GM13977 (cell line): ENCODE measurements at regions not wholly inside any gene's neighbourhood (a gene's known extent, or its start where the extent isn't known, plus 50 kb on each side); places are given as distances from the start of the nearest gene placed in this dataset.
"Not testable (repeated sequence)": the region's sequence is repeated elsewhere in the genome, so short reads cannot be mapped to it uniquely, and the experiment has no call there.

Experiments
- DNase-seq: peaks from one replicate; pipeline ENCODE4 v3.0.0; 2012; ENCODE audit warnings: low spot score
- CTCF ChIP-seq: IDR thresholded peaks from 2 replicates; pipeline ENCODE4 v1.5.1; 2012; ENCODE audit warnings: mild to moderate bottlenecking, control low read depth; ENCODE audit not compliant: insufficient read depth; ENCODE audit errors: extremely low read depth, missing control alignments
- in situ Hi-C: fragments of 300-500 bp; cut with MboI; formaldehyde crosslinking; loops from one replicate; pipeline ENCODE4 v1.12.0; 2022; ENCODE audit warnings: low sequenced_read_pairs, low pct_unique_long_range_greater_than_20kb, mixed read lengths, inconsistent platforms; ENCODE audit not compliant: unreplicated experiment

GRCh38 chr2:167732326-167732725 is 515.1 kb downstream of the STK39 start:
- in situ Hi-C loops, result no loop called here
- no peak for DNase-seq
- no peak for TF ChIP-seq CTCF

GRCh38 chr2:167729911-167730310 is 517.5 kb downstream of the STK39 start:
- in situ Hi-C loops, result no loop called here
- DNase-seq, result no peak
- no peak for TF ChIP-seq CTCF

GRCh38 chr2:167726788-167727187 is 520.6 kb downstream of the STK39 start:
- DNase-seq, result no peak
- TF ChIP-seq CTCF, result no peak
- in situ Hi-C loops, result no loop called here

- DNase-seq, result no peak
- TF ChIP-seq CTCF, result no peak
- in situ Hi-C loops, result no loop called here
These were observed 525.8 kb downstream of the STK39 start for GRCh38 chr2:167721593-167721992.

- no peak for DNase-seq
- in situ Hi-C loops, result no loop called here
- TF ChIP-seq CTCF, result no peak
These were observed 528.0 kb downstream of the STK39 start for GRCh38 chr2:167719410-167719809.

- no peak for TF ChIP-seq CTCF
- in situ Hi-C loops, result no loop called here
- no peak for DNase-seq
These were observed 528.8 kb downstream of the STK39 start for GRCh38 chr2:167718560-167718959.

GRCh38 chr2:167715932-167716331 is 531.5 kb downstream of the STK39 start:
- DNase-seq, result no peak
- TF ChIP-seq CTCF, result no peak
- in situ Hi-C loops, result no loop called here

- in situ Hi-C loops, DNase-seq: not testable (repeated sequence)
These were observed 531.9 kb downstream of the STK39 start for GRCh38 chr2:167715498-167715897.
